ENCODE measurements at regions not wholly inside any gene's neighbourhood (a gene's known extent, or its start where the extent isn't known, plus 50 kb on each side); places are given as distances from the start of the nearest gene placed in this dataset.

DNA sequence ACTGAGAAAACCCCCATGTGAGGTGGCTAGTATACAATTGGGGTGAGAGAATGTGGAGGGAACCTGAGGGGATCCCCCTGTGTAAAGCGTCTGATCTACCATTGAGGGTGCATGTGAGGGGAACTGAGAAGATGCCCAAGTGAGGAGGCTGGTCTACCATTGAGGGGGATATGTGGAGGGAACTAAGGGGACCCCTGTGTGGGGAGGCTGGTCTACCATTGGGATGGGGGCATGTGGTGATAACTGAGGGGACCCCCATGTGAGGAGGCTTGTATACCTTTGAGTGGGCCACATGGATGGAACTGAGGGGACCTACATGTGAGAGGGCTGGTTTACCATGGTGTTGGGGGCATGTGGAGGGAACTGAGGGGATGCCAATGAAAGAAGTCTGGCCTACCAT lies 160.8 kb downstream of the FBLN2 start:
- Histone ChIP-seq H3K4me3 (ENCODE audit: low read depth in 2 of 2, low read length in 2 of 2) (no peak overlapping the region), H3K36me3 (ENCODE audit: control insufficient read depth, insufficient read depth, low read length) (no peaks in the 10 kb centered on the region), H3K27me3 (ENCODE audit: control insufficient read depth, insufficient read depth, low read length) (no peaks in the 10 kb centered on the region), H3K4me1 (ENCODE audit: control insufficient read depth, insufficient read depth, low read length) (no peaks in the 10 kb centered on the region), H3K9me3 (ENCODE audit: control insufficient read depth, insufficient read depth, low read depth, low read length) (no peaks in the 10 kb centered on the region), H3K27ac (ENCODE audit: low read length) (no peak overlapping the region)
- DNase-seq (ENCODE audit: low read depth, low spot score) (no peak), ATAC-seq (no peak)
- intact Hi-C loops (cut with micrococcal nuclease; ENCODE audit: unreplicated experiment) = no loop called here
- TF ChIP-seq REST (IDR thresholded peaks at IDR 0.05; ENCODE audit: insufficient read depth in 1 of 2, low read depth in 2 of 2, low read length in 1 of 2) (no peak), TCF7L2 (IDR thresholded peaks at IDR 0.05; ENCODE audit: low read depth, low read length) (no peak), SIN3A (IDR thresholded peaks at IDR 0.05; ENCODE audit: borderline replicate concordance, insufficient read depth, low read depth, low read length) (no peak), POLR2AphosphoS5 (IDR thresholded peaks at IDR 0.05; ENCODE audit: low read depth, low read length) (no peak), CTCF (IDR thresholded peaks at IDR 0.05) (no peak)
- ChIA-PET POLR2A (no interaction called here), CTCF (no interaction called here)
- BruUV-seq (replicated peaks) = no TSS peak
- in situ Hi-C loops (cut with HindIII; ENCODE audit: low pct_unique_long_range_greater_than_20kb, low sequenced_read_pairs) = no loop called here

DNA sequence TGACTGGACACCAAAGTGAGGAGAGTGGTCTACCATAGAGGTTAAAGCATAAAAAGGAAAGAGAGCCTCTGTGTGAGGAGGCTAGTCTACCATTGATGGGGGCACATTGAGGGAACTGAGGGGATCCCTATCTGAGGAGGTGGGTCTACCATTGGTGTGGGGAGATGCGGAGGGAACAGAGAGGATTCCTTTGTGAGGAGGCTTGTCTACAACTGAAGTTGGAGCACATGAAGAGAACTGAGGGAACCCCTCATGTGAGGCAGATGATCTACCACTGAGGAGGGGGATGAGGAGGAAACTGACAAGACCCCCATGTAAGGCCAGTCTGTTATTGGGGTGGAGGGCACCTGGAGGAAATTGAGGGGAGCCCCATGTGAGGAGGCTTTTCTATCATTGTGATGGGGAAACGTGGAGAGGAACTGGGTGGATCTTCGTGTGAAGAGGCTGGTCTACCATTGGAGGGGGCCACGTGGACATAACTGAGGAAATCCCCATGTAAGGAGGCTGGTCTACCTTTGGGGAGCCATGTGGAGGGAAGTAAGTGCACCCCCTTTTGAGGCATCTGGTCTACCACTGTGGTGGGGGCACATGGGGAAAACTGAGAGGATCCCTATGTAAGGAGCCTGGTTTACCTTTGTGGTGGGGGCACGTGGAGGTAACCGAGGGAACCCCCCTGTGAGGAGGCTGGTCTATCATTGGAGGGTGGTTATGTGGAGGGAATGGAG lies 160.1 kb downstream of the FBLN2 start:
- H3K4me1 ChIP-seq (ENCODE audit: control insufficient read depth, insufficient read depth, low read length) = no peaks in the 10 kb centered on the region
- in situ Hi-C loops (cut with HindIII; ENCODE audit: low pct_unique_long_range_greater_than_20kb, low sequenced_read_pairs) = no loop called here
- ATAC-seq (no peak), DNase-seq (ENCODE audit: low read depth, low spot score) (no peak)
- H3K36me3 ChIP-seq (ENCODE audit: control insufficient read depth, insufficient read depth, low read length) = no peaks in the 10 kb centered on the region
- H3K9me3 ChIP-seq (ENCODE audit: control insufficient read depth, insufficient read depth, low read depth, low read length) = no peaks in the 10 kb centered on the region
- H3K4me3 ChIP-seq (ENCODE audit: low read depth in 2 of 2, low read length in 2 of 2) = no peak overlapping the region
- no TSS peak for BruUV-seq (replicated peaks)
- ChIA-PET CTCF (no interaction called here), POLR2A (no interaction called here)
- no peak overlapping the region for H3K27ac ChIP-seq (ENCODE audit: low read length)
- intact Hi-C loops (cut with micrococcal nuclease; ENCODE audit: unreplicated experiment) = no loop called here
- no peaks in the 10 kb centered on the region for H3K27me3 ChIP-seq (ENCODE audit: control insufficient read depth, insufficient read depth, low read length)
- TF ChIP-seq REST (IDR thresholded peaks at IDR 0.05; ENCODE audit: insufficient read depth in 1 of 2, low read depth in 2 of 2, low read length in 1 of 2) (no peak), SIN3A (IDR thresholded peaks at IDR 0.05; ENCODE audit: borderline replicate concordance, insufficient read depth, low read depth, low read length) (no peak), CTCF (IDR thresholded peaks at IDR 0.05) (no peak), TCF7L2 (IDR thresholded peaks at IDR 0.05; ENCODE audit: low read depth, low read length) (no peak), POLR2AphosphoS5 (IDR thresholded peaks at IDR 0.05; ENCODE audit: low read depth, low read length) (no peak)
